GM06990 (cell line): ENCODE measurements at regions not wholly inside any gene's neighbourhood (a gene's known extent, or its start where the extent isn't known, plus 50 kb on each side); places are given as distances from the start of the nearest gene placed in this dataset.
"Not testable (repeated sequence)": the region's sequence is repeated elsewhere in the genome, so short reads cannot be mapped to it uniquely, and the experiment has no call there.

Experiments used
- DNase-seq: peaks from one replicate; pipeline ENCODE4 v3.0.0-alpha.2; 2011; ENCODE audit not compliant: insufficient read length; ENCODE audit errors: extremely low read depth
- H3K27me3 ChIP-seq: replicated peaks from 2 replicates; pipeline ENCODE4 v1.6.0; 2011; ENCODE audit warnings: low read length; ENCODE audit not compliant: control insufficient read depth, insufficient read depth
- H3K36me3 ChIP-seq: 2 replicates; pipeline ENCODE4 v1.5.1; 2011; ENCODE audit warnings: low read length; ENCODE audit not compliant: control insufficient read depth, insufficient read depth
- H3K4me3 ChIP-seq: replicated peaks from 2 replicates; pipeline ENCODE4 v1.5.1; 2011; ENCODE audit warnings: low read depth, mild to moderate bottlenecking, control low read depth, low read length
- CTCF ChIP-seq: IDR thresholded peaks from 2 replicates; pipeline ENCODE4 v1.5.1; 2011; ENCODE audit warnings: low read length, control low read depth, mild to moderate bottlenecking, inconsistent platforms; ENCODE audit not compliant: insufficient read depth, poor library complexity, severe bottlenecking

- H3K27me3 ChIP-seq, H3K4me3 ChIP-seq, DNase-seq, H3K36me3 ChIP-seq: not testable (repeated sequence)
- TF ChIP-seq CTCF: peak; percentile 23
Observed at GRCh38 chr9:78704153-78704552, 407.2 kb downstream of the PSAT1 start.

GRCh38 chr9:78707080-78707479 lies 410.2 kb downstream of the PSAT1 start:
- TF ChIP-seq CTCF: no peak
- no peaks in the 10 kb centered on the region for H3K36me3 ChIP-seq
- no peak for DNase-seq
- no peaks in the 10 kb centered on the region for H3K27me3 ChIP-seq
- no peak overlapping the region for H3K4me3 ChIP-seq

GRCh38 chr9:78707481-78707991 lies 410.6 kb downstream of the PSAT1 start:
- TF ChIP-seq CTCF: no peak
- Histone ChIP-seq H3K4me3 (no peak overlapping the region), H3K36me3 (no peaks in the 10 kb centered on the region), H3K27me3 (no peaks in the 10 kb centered on the region)
- DNase-seq: peak; percentile 34

- no peak for DNase-seq
- H3K27me3 ChIP-seq: no peaks in the 10 kb centered on the region; the same call in 1 of the 2 replicates
- no peaks in the 10 kb centered on the region for H3K36me3 ChIP-seq
- H3K4me3 ChIP-seq: no peak overlapping the region
- no peak for TF ChIP-seq CTCF
Observed at GRCh38 chr9:78712903-78713613, 416.1 kb downstream of the PSAT1 start.

- no peak for TF ChIP-seq CTCF
- no peak for DNase-seq
- H3K4me3 ChIP-seq: no peak overlapping the region
Observed at GRCh38 chr9:78713614-78714405, 416.9 kb downstream of the PSAT1 start.

More at GRCh38 chr9:78713614-78714405, 416.9 kb downstream of the PSAT1 start:
- no peaks in the 10 kb centered on the region for H3K36me3 ChIP-seq
- no peaks in the 10 kb centered on the region; the same call in 1 of the 2 replicates for H3K27me3 ChIP-seq
